Activated CD8-positive, alpha-beta memory T cell treated with anti-CD3 and anti-CD28 coated beads, Interleukin-2, amount 50 U/mL, for 4 hours (primary cell): ENCODE measurements at regions not wholly inside any gene's neighbourhood (a gene's known extent, or its start where the extent isn't known, plus 50 kb on each side); places are given as distances from the start of the nearest gene placed in this dataset.
"Not testable (repeated sequence)": the region's sequence is repeated elsewhere in the genome, so short reads cannot be mapped to it uniquely, and the experiment has no call there.

Source experiments
- DNase-seq: peaks from one replicate; pipeline ENCODE4 v3.0.0-alpha.2; 2020

GRCh38 chr14:22184157-22184829 lies 404.7 kb downstream of the DAD1 start:
- no peak for DNase-seq

GRCh38 chr14:22180045-22180444 lies 409.0 kb downstream of the DAD1 start:
- DNase-seq, result no peak

GRCh38 chr14:22179190-22179589 lies 409.8 kb downstream of the DAD1 start:
- no peak for DNase-seq

GRCh38 chr14:22178333-22178839 lies 410.6 kb downstream of the DAD1 start:
- DNase-seq, result no peak

GRCh38 chr14:22177870-22178269 lies 411.2 kb downstream of the DAD1 start:
- DNase-seq, result no peak

- no peak for DNase-seq
Measured at GRCh38 chr14:22176957-22177356, 412.1 kb downstream of the DAD1 start.

- not testable (repeated sequence) for DNase-seq
Measured at GRCh38 chr14:22175278-22175558, 413.8 kb downstream of the DAD1 start.

- DNase-seq, result no peak
Measured at GRCh38 chr14:22174412-22175277, 414.4 kb downstream of the DAD1 start.

- DNase-seq, result no peak
Measured at GRCh38 chr14:22168092-22168955, 420.7 kb downstream of the DAD1 start.

GRCh38 chr14:22164616-22165015 lies 424.4 kb downstream of the DAD1 start:
- no peak for DNase-seq

GRCh38 chr14:22163051-22163450 lies 426.0 kb downstream of the DAD1 start:
- no peak for DNase-seq

GRCh38 chr14:22159957-22160356 lies 429.1 kb downstream of the DAD1 start:
- no peak for DNase-seq

GRCh38 chr14:22159099-22159498 lies 429.9 kb downstream of the DAD1 start:
- no peak for DNase-seq

GRCh38 chr14:22158560-22158959 lies 430.5 kb downstream of the DAD1 start:
- no peak for DNase-seq

- no peak for DNase-seq
Measured at GRCh38 chr14:22155571-22155970, 433.5 kb downstream of the DAD1 start.

GRCh38 chr14:22152903-22153302 lies 436.1 kb downstream of the DAD1 start:
- no peak for DNase-seq

- no peak for DNase-seq
Measured at GRCh38 chr14:22152161-22152870, 436.7 kb downstream of the DAD1 start.

- DNase-seq, result no peak
Measured at GRCh38 chr14:22151121-22151520, 437.9 kb downstream of the DAD1 start.

GRCh38 chr14:22149058-22149457 lies 440.0 kb downstream of the DAD1 start:
- no peak for DNase-seq

- no peak for DNase-seq
Measured at GRCh38 chr14:22147716-22148115, 441.3 kb downstream of the DAD1 start.

GRCh38 chr14:22143363-22143762 lies 445.7 kb downstream of the DAD1 start:
- DNase-seq, result no peak

- DNase-seq, result no peak
Measured at GRCh38 chr14:22140633-22141032, 448.4 kb downstream of the DAD1 start.
